ENCODE measurements at regions not wholly inside any gene's neighbourhood (a gene's known extent, or its start where the extent isn't known, plus 50 kb on each side); places are given as distances from the start of the nearest gene placed in this dataset.
A peak's percentile ranks its signal among the peaks of the same experiment; 100 is the strongest.

DNA sequence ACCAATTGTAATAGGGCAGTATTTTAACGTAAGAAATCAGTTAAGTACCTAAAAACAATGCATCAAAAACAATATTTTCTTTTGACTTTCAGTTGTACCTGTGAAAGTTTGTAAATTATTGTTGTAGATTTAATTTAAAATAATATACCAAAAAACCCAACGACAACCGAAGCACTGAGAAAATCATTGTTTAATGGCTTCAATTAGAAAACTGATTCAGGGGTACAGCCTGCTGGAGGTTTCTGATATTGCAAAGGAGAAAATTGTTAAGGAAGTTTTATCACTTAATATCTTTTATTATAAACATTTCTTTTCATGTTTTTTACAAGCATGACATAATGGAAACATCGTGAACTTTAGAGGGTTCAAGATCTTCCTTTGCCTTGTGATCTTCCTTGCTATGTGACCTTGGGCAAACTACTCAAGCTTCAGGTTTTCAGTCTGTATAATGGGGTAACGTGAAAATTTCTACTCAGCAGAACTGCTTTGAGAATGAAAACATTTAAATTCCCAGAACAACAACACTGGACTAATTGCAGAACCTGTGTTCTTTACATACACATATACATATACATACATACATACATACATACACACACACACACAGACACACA lies 76.3 kb upstream of the GLS start:
- Mint-ChIP-seq H3K4me3 (ENCODE audit: unreplicated experiment) (no peak overlapping the region), H3K36me3 (ENCODE audit: insufficient read depth, unreplicated experiment) (no peaks in the 10 kb centered on the region), H3K9me3 (ENCODE audit: unreplicated experiment) (no peaks in the 10 kb centered on the region), H3K4me1 (ENCODE audit: low read depth, unreplicated experiment) (peaks cover 57% of the 10 kb centered on the region), H3K27ac (ENCODE audit: unreplicated experiment) (peak overlapping the region; percentile 39), H3K27me3 (ENCODE audit: insufficient read depth, unreplicated experiment) (no peaks in the 10 kb centered on the region)
- intact Hi-C loops (cut with micrococcal nuclease; ENCODE audit: unreplicated experiment), result loop anchor here (1.0 to 2.0 kb wide), 2 partner anchors 23 to 421 kb away; no protein-coding TSS in a partner anchor
- no TSS peak for BruUV-seq (replicated peaks)
- Histone ChIP-seq H3K27me3 (replicated peaks; ENCODE audit: control insufficient read depth, insufficient read depth, low read length) (no peaks in the 10 kb centered on the region), H3K36me3 (ENCODE audit: control insufficient read depth, insufficient read depth, low read length) (no peaks in the 10 kb centered on the region), H3K4me1 (peaks cover 60% of the 10 kb centered on the region), H3K9me3 (no peaks in the 10 kb centered on the region), H3K4me3 (ENCODE audit: low read depth, low read length) (no peak overlapping the region)
- no peak for DNase-seq
- ChIA-PET POLR2A (no interaction called here), CTCF (interaction anchor here (0.6 kb wide), 1 partner anchor 406 kb away, joined by 3 read pairs; no protein-coding TSS in a partner anchor)
- TF ChIP-seq, protein P1, sequence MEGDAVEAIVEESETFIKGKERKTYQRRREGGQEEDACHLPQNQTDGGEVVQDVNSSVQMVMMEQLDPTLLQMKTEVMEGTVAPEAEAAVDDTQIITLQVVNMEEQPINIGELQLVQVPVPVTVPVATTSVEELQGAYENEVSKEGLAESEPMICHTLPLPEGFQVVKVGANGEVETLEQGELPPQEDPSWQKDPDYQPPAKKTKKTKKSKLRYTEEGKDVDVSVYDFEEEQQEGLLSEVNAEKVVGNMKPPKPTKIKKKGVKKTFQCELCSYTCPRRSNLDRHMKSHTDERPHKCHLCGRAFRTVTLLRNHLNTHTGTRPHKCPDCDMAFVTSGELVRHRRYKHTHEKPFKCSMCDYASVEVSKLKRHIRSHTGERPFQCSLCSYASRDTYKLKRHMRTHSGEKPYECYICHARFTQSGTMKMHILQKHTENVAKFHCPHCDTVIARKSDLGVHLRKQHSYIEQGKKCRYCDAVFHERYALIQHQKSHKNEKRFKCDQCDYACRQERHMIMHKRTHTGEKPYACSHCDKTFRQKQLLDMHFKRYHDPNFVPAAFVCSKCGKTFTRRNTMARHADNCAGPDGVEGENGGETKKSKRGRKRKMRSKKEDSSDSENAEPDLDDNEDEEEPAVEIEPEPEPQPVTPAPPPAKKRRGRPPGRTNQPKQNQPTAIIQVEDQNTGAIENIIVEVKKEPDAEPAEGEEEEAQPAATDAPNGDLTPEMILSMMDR (IDR thresholded peaks at IDR 0.05; ENCODE audit: insufficient read depth in 1 of 2, low read depth in 1 of 2, low read length in 1 of 2, severe bottlenecking in 1 of 2, unreplicated experiment in 1 of 2), result peak; percentile 49 to 70

GRCh38 chr2:190805126-190805525 lies 75.5 kb upstream of the GLS start:
- DNase-seq, result no peak
- TF ChIP-seq, protein P1 (IDR thresholded peaks at IDR 0.05; ENCODE audit: insufficient read depth in 1 of 2, low read depth in 1 of 2, low read length in 1 of 2, severe bottlenecking in 1 of 2, unreplicated experiment in 1 of 2), result no peak
- Histone ChIP-seq H3K36me3 (ENCODE audit: control insufficient read depth, insufficient read depth, low read length) (no peaks in the 10 kb centered on the region), H3K27me3 (replicated peaks; ENCODE audit: control insufficient read depth, insufficient read depth, low read length) (no peaks in the 10 kb centered on the region), H3K9me3 (no peaks in the 10 kb centered on the region), H3K4me1 (peaks cover 63% of the 10 kb centered on the region), H3K4me3 (ENCODE audit: low read depth, low read length) (no peak overlapping the region)
- Mint-ChIP-seq H3K27me3 (ENCODE audit: insufficient read depth, unreplicated experiment) (no peaks in the 10 kb centered on the region), H3K4me1 (ENCODE audit: low read depth, unreplicated experiment) (peaks cover 56% of the 10 kb centered on the region), H3K36me3 (ENCODE audit: insufficient read depth, unreplicated experiment) (peaks cover 6% of the 10 kb centered on the region), H3K27ac (ENCODE audit: unreplicated experiment) (peak overlapping the region; percentile 39), H3K4me3 (ENCODE audit: unreplicated experiment) (no peak overlapping the region), H3K9me3 (ENCODE audit: unreplicated experiment) (no peaks in the 10 kb centered on the region)
- ChIA-PET POLR2A (no interaction called here), CTCF (no interaction called here)
- no TSS peak for BruUV-seq (replicated peaks)
- intact Hi-C loops (cut with micrococcal nuclease; ENCODE audit: unreplicated experiment), result loop anchor here (2.0 kb wide), 1 partner anchor 422 kb away; no protein-coding TSS in a partner anchor

DNA sequence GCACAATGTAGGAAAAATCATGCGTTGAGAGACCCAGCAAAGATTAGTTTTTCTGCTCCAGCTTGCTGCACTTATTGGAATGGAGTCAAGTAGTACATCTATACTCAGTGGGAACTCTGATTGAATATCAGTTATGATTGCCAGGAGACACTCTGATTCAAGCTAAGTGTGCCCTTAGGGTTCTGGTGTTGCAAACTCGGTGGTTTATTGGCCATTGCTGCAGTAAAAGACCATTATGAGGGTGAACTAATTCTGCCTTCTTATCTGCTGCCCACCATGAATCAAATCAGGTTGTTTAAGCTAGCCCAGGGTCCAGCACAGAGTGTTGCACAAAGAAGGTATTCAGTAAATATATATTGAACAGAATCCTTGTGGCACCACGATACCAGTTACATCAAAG lies 74.8 kb upstream of the GLS start:
- TF ChIP-seq, protein P1 (IDR thresholded peaks at IDR 0.05; ENCODE audit: insufficient read depth in 1 of 2, low read depth in 1 of 2, low read length in 1 of 2, severe bottlenecking in 1 of 2, unreplicated experiment in 1 of 2), result no peak
- DNase-seq, result no peak
- BruUV-seq (replicated peaks), result no TSS peak
- Mint-ChIP-seq H3K9me3 (ENCODE audit: unreplicated experiment) (no peaks in the 10 kb centered on the region), H3K27me3 (ENCODE audit: insufficient read depth, unreplicated experiment) (no peaks in the 10 kb centered on the region), H3K4me3 (ENCODE audit: unreplicated experiment) (no peak overlapping the region), H3K27ac (ENCODE audit: unreplicated experiment) (no peak overlapping the region), H3K36me3 (ENCODE audit: insufficient read depth, unreplicated experiment) (peaks cover 10% of the 10 kb centered on the region), H3K4me1 (ENCODE audit: low read depth, unreplicated experiment) (peaks cover 59% of the 10 kb centered on the region)
- Histone ChIP-seq H3K4me3 (ENCODE audit: low read depth, low read length) (no peak overlapping the region), H3K36me3 (ENCODE audit: control insufficient read depth, insufficient read depth, low read length) (no peaks in the 10 kb centered on the region), H3K27me3 (replicated peaks; ENCODE audit: control insufficient read depth, insufficient read depth, low read length) (no peaks in the 10 kb centered on the region), H3K9me3 (no peaks in the 10 kb centered on the region), H3K4me1 (peaks cover 63% of the 10 kb centered on the region)
- ChIA-PET POLR2A (no interaction called here), CTCF (no interaction called here)
- intact Hi-C loops (cut with micrococcal nuclease; ENCODE audit: unreplicated experiment), result loop anchor here (2.0 kb wide), 1 partner anchor 423 kb away; no protein-coding TSS in a partner anchor
